ELF-1 (cell line): ENCODE measurements at regions not wholly inside any gene's neighbourhood (a gene's known extent, or its start where the extent isn't known, plus 50 kb on each side); places are given as distances from the start of the nearest gene placed in this dataset.

ENCODE experiments used
- DNase-seq: peaks from one replicate; pipeline ENCODE4 v3.0.0-alpha.2; 2016; ENCODE audit warnings: low read depth, low spot score

- DNase-seq = no peak
Observed at GRCh38 chr15:98143116-98143515, 182.6 kb downstream of the ARRDC4 start.

GRCh38 chr15:98144388-98144787 lies 183.9 kb downstream of the ARRDC4 start:
- DNase-seq = no peak

- DNase-seq = no peak
Observed at GRCh38 chr15:98146031-98146820, 185.7 kb downstream of the ARRDC4 start.

- DNase-seq = no peak
Observed at GRCh38 chr15:98147415-98147814, 186.9 kb downstream of the ARRDC4 start.

GRCh38 chr15:98150084-98150483 lies 189.6 kb downstream of the ARRDC4 start:
- DNase-seq = no peak

- DNase-seq = no peak
Observed at GRCh38 chr15:98150536-98150935, 190.0 kb downstream of the ARRDC4 start.

GRCh38 chr15:98151096-98151495 lies 190.6 kb downstream of the ARRDC4 start:
- DNase-seq = no peak

GRCh38 chr15:98152156-98152555 lies 191.7 kb downstream of the ARRDC4 start:
- no peak for DNase-seq

GRCh38 chr15:98154863-98155262 lies 194.4 kb downstream of the ARRDC4 start:
- DNase-seq = peak; percentile 23

GRCh38 chr15:98155356-98155755 lies 194.9 kb downstream of the ARRDC4 start:
- DNase-seq = no peak

GRCh38 chr15:98160236-98160635 lies 199.7 kb downstream of the ARRDC4 start:
- no peak for DNase-seq

- peak; percentile 8 for DNase-seq
Observed at GRCh38 chr15:98163319-98164045, 203.0 kb downstream of the ARRDC4 start.

- DNase-seq = no peak
Observed at GRCh38 chr15:98164571-98164970, 204.1 kb downstream of the ARRDC4 start.

GRCh38 chr15:98164986-98165385 lies 204.5 kb downstream of the ARRDC4 start:
- DNase-seq = no peak

- no peak for DNase-seq
Observed at GRCh38 chr15:98167722-98168268, 207.3 kb downstream of the ARRDC4 start.

GRCh38 chr15:98169551-98169950 lies 209.0 kb downstream of the ARRDC4 start:
- no peak for DNase-seq

- DNase-seq = no peak
Observed at GRCh38 chr15:98174286-98174685, 213.8 kb downstream of the ARRDC4 start.

- DNase-seq = no peak
Observed at GRCh38 chr15:98174841-98175240, 214.3 kb downstream of the ARRDC4 start.

GRCh38 chr15:98177966-98178592 lies 217.6 kb downstream of the ARRDC4 start:
- DNase-seq = peak; percentile 75

- peak; percentile 4 for DNase-seq
Observed at GRCh38 chr15:98178861-98179260, 218.4 kb downstream of the ARRDC4 start.

- no peak for DNase-seq
Observed at GRCh38 chr15:98187549-98187948, 227.0 kb downstream of the ARRDC4 start.

GRCh38 chr15:98190914-98191313 lies 230.4 kb downstream of the ARRDC4 start:
- no peak for DNase-seq
